Stomach (tissue), 8 donors: ENCODE measurements at regions not wholly inside any gene's neighbourhood (a gene's known extent, or its start where the extent isn't known, plus 50 kb on each side); places are given as distances from the start of the nearest gene placed in this dataset.

Experiments used
- DNase-seq, 2 donors: peaks; one replicate each; pipeline versions ENCODE4 v3.0.0 to v3.0.0-alpha.2; 2013 to 2019
- H3K27ac ChIP-seq, 5 donors: fragments of 200-600 bp in 4 of 5; sonication (generic) in 4 of 5; one replicate each; pipeline ENCODE4 v1.5.1; 2013 to 2019; ENCODE audit warnings: mild to moderate bottlenecking in 1 of 5, moderate library complexity in 1 of 5
- H3K27me3 ChIP-seq, 3 donors: fragments of 200-600 bp; sonication (generic); one replicate each; pipeline ENCODE4 v1.5.1; 2017 to 2019; ENCODE audit warnings: mixed run types in 1 of 3
- H3K36me3 ChIP-seq, 4 donors: fragments of 200-600 bp; sonication (generic); 1 replicate in 3 of 4; 2 replicates in 1 of 4; pipeline ENCODE4 v1.5.1; 2016 to 2019
- H3K4me1 ChIP-seq, 4 donors: fragments of 200-600 bp; sonication (generic); one replicate each; pipeline ENCODE4 v1.5.1; 2016 to 2019
- H3K4me3 ChIP-seq, 4 donors: fragments of 200-600 bp; sonication (generic) in 3 of 4; one replicate each; pipeline ENCODE4 v1.5.1; 2016 to 2019; ENCODE audit warnings: mild to moderate bottlenecking in 1 of 4
- H3K9me3 ChIP-seq, 4 donors: fragments of 200-600 bp; sonication (generic); one replicate each; pipeline ENCODE4 v1.5.1; 2016 to 2019
- CTCF ChIP-seq, 7 experiments: fragments of 450-650 bp in 4 of 7; fragments of 200-600 bp in 3 of 7; sonication (generic) in 3 of 7; IDR thresholded peaks; one replicate each; pipeline ENCODE4 v1.5.1; 2016 to 2019; ENCODE audit warnings: antibody characterized with exemption in 7 of 7, control low read depth in 2 of 7, mild to moderate bottlenecking in 1 of 7
- EP300 ChIP-seq: sonication (generic); formaldehyde crosslinking; IDR thresholded peaks from one replicate; pipeline ENCODE4 v1.6.1; 2017; ENCODE audit warnings: antibody characterized with exemption
- POLR2A ChIP-seq, 4 donors: fragments of 450-650 bp; IDR thresholded peaks; one replicate each; pipeline ENCODE4 v1.6.1; 2016; ENCODE audit warnings: antibody characterized with exemption in 4 of 4, control low read depth in 2 of 4, mild to moderate bottlenecking in 1 of 4, moderate library complexity in 1 of 4
- POLR2AphosphoS5 ChIP-seq, 3 donors: sonication (generic); formaldehyde crosslinking; IDR thresholded peaks; one replicate each; pipeline ENCODE4 v1.6.1; 2016; ENCODE audit warnings: antibody characterized with exemption in 3 of 3
- WGBS, 5 donors: extraction: QIAGEN DNeasy Blood & Tissue Kit in 3 of 5; methylation state at CpG; one replicate each; pipeline versions ENCODE4 v1.1.5 to v1.1.7; 2013 to 2018; 5-methylcytosine and 5-hydroxymethylcytosine counted together
- intact Hi-C: fragments of 100-400 bp; cut with DNase I; formaldehyde crosslinking; loops from one replicate; pipeline ENCODE4 v1.15.1; 2023; ENCODE audit warnings: low total_unique reads
- donor health status: healthy with polysubstance abuse.
- donor health status: Bipolar disorder and iron deficiency.
- donor health status: healthy.

GRCh38 chr2:56040189-56040588 lies 116.6 kb upstream of the EFEMP1 start:
- DNase-seq, result peak in 1 of 2 donors; percentile 65
- H3K27me3 ChIP-seq, result no peaks in the 10 kb centered on the region
- intact Hi-C loops, result no loop called here
- 23 to 38% (median 32%) methylated on average over 3 of the region's 3 CpGs for WGBS, 5 donors
- H3K4me1 ChIP-seq, result no peaks in the 10 kb centered on the region
- no peak overlapping the region for H3K27ac ChIP-seq
- no peak overlapping the region for H3K4me3 ChIP-seq
- TF ChIP-seq POLR2AphosphoS5 (IDR thresholded peaks at IDR 0.05) (no peak), POLR2A (IDR thresholded peaks at IDR 0.05) (no peak), CTCF (IDR thresholded peaks at IDR 0.05) (no peak), EP300 (no peak)
- H3K9me3 ChIP-seq, result no peaks in the 10 kb centered on the region
- no peaks in the 10 kb centered on the region for H3K36me3 ChIP-seq

DNA sequence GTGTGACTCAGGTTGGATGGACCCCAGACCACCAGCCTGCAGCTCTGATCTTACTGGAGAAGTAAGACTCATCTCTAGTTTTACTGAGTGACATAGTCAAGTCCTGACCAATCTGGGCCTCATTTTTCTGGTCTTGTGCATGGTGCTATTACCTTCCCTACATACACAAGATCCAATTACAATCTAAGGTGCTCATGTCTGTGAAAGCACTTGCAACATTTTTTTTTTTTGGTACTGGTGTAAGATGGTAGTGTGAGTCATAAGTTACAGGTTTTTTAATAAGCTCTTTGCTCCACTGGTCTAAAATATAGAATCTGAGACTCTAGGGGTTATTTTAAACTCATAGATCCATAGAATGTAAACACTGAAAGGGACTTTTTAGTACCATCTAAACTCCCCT lies 117.3 kb upstream of the EFEMP1 start:
- Histone ChIP-seq H3K9me3 (no peaks in the 10 kb centered on the region), H3K27ac (no peak overlapping the region), H3K36me3 (no peaks in the 10 kb centered on the region), H3K4me3 (no peak overlapping the region), H3K27me3 (no peaks in the 10 kb centered on the region), H3K4me1 (no peaks in the 10 kb centered on the region)
- DNase-seq, result no peak
- no peak for TF ChIP-seq EP300
- intact Hi-C loops, result no loop called here

GRCh38 chr2:56047136-56047535 lies 123.6 kb upstream of the EFEMP1 start:
- WGBS, 5 donors, result 43 to 52% (median 47%) methylated on average over 3 of the region's 3 CpGs
- H3K4me1 ChIP-seq, result no peaks in the 10 kb centered on the region
- no peaks in the 10 kb centered on the region for H3K36me3 ChIP-seq
- intact Hi-C loops, result no loop called here
- no peak for TF ChIP-seq EP300
- TF ChIP-seq POLR2AphosphoS5 (IDR thresholded peaks at IDR 0.05), result no peak
- no peaks in the 10 kb centered on the region for H3K27me3 ChIP-seq
- no peak overlapping the region for H3K4me3 ChIP-seq
- no peak for DNase-seq
- H3K9me3 ChIP-seq, result no peaks in the 10 kb centered on the region
- no peak overlapping the region for H3K27ac ChIP-seq

GRCh38 chr2:56049233-56049845 lies 125.8 kb upstream of the EFEMP1 start:
- no peak for DNase-seq
- Histone ChIP-seq H3K9me3 (no peaks in the 10 kb centered on the region), H3K4me1 (no peaks in the 10 kb centered on the region), H3K4me3 (no peak overlapping the region), H3K27me3 (no peaks in the 10 kb centered on the region), H3K27ac (no peak overlapping the region), H3K36me3 (no peaks in the 10 kb centered on the region)
- 34 to 48% (median 44%) methylated on average over 10 of the region's 10 CpGs for WGBS, 5 donors
- intact Hi-C loops, result no loop called here
- TF ChIP-seq POLR2AphosphoS5 (IDR thresholded peaks at IDR 0.05) (no peak), CTCF (IDR thresholded peaks at IDR 0.05) (no peak), EP300 (no peak), POLR2A (IDR thresholded peaks at IDR 0.05) (no peak)

- no peak overlapping the region for H3K27ac ChIP-seq
- no peaks in the 10 kb centered on the region for H3K4me1 ChIP-seq
- WGBS, 5 donors, result 23 to 31% (median 26%) methylated on average over 3 of the region's 3 CpGs
- no peak overlapping the region for H3K4me3 ChIP-seq
- H3K36me3 ChIP-seq, result no peaks in the 10 kb centered on the region
- no peak for TF ChIP-seq EP300
- TF ChIP-seq CTCF (IDR thresholded peaks at IDR 0.05), result no peak
- no peak for TF ChIP-seq POLR2AphosphoS5 (IDR thresholded peaks at IDR 0.05)
- no peak for TF ChIP-seq POLR2A (IDR thresholded peaks at IDR 0.05)
- H3K27me3 ChIP-seq, result no peaks in the 10 kb centered on the region
- peaks cover 0 to 7% (median under 1%) of the 10 kb centered on the region in 4 donors for H3K9me3 ChIP-seq
- DNase-seq, result no peak
- intact Hi-C loops, result no loop called here
Observed at GRCh38 chr2:56053679-56054078, 130.1 kb upstream of the EFEMP1 start.
